Liver (tissue), 7 donors: ENCODE measurements at regions not wholly inside any gene's neighbourhood (a gene's known extent, or its start where the extent isn't known, plus 50 kb on each side); places are given as distances from the start of the nearest gene placed in this dataset.
"Not testable (repeated sequence)": the region's sequence is repeated elsewhere in the genome, so short reads cannot be mapped to it uniquely, and the experiment has no call there.

Source experiments
- DNase-seq: peaks from one replicate; pipeline ENCODE4 v3.0.0-alpha.2; 2017; ENCODE audit warnings: low spot score
- H3K27ac ChIP-seq, 2 donors: one replicate each; pipeline ENCODE4 v1.7.0; 2013; ENCODE audit warnings: inconsistent platforms in 2 of 2, low read length in 2 of 2, control low read depth in 1 of 2, low read depth in 1 of 2, mild to moderate bottlenecking in 1 of 2
- H3K27me3 ChIP-seq, 4 donors: one replicate each; pipeline versions ENCODE4 v1.6.1 to v1.7.0; 2013; ENCODE audit warnings: low read length in 3 of 4, inconsistent platforms in 1 of 4, mild to moderate bottlenecking in 1 of 4, moderate library complexity in 1 of 4; ENCODE audit not compliant: control insufficient read depth in 4 of 4, insufficient read depth in 4 of 4
- H3K36me3 ChIP-seq, 4 donors: one replicate each; pipeline versions ENCODE4 v1.6.1 to v1.7.0; 2013; ENCODE audit warnings: low read length in 3 of 4, mild to moderate bottlenecking in 3 of 4, low read depth in 1 of 4, moderate library complexity in 1 of 4; ENCODE audit not compliant: control insufficient read depth in 4 of 4, insufficient read depth in 3 of 4
- H3K4me1 ChIP-seq, 4 donors: one replicate each; pipeline versions ENCODE4 v1.6.1 to v1.7.0; 2013; ENCODE audit warnings: low read length in 3 of 4, mild to moderate bottlenecking in 3 of 4, moderate library complexity in 1 of 4; ENCODE audit not compliant: control insufficient read depth in 4 of 4, insufficient read depth in 4 of 4
- H3K4me3 ChIP-seq, 3 donors: one replicate each; pipeline versions ENCODE4 v1.6.1 to v1.7.0; 2013; ENCODE audit warnings: low read length in 3 of 3, control low read depth in 1 of 3, low read depth in 1 of 3, mild to moderate bottlenecking in 1 of 3
- H3K9ac ChIP-seq, 2 donors: one replicate each; pipeline ENCODE4 v1.7.0; 2013; ENCODE audit warnings: low read length in 2 of 2, mild to moderate bottlenecking in 2 of 2, moderate library complexity in 2 of 2, control low read depth in 1 of 2, low read depth in 1 of 2
- H3K9me3 ChIP-seq, 4 donors: one replicate each; pipeline versions ENCODE4 v1.6.1 to v1.7.0; 2013; ENCODE audit warnings: low read length in 3 of 4; ENCODE audit not compliant: control insufficient read depth in 4 of 4
- FOXA1 ChIP-seq: IDR thresholded peaks from 2 replicates; pipeline ENCODE4 v1.6.1; 2016; ENCODE audit warnings: antibody characterized with exemption
- GABPA ChIP-seq, 2 donors: IDR thresholded peaks in 1 of 2; conservative IDR thresholded peaks in 1 of 2; 2 replicates each; pipeline ENCODE4 v1.6.1; 2016; ENCODE audit warnings: antibody characterized with exemption in 2 of 2, mild to moderate bottlenecking in 1 of 2, moderate library complexity in 1 of 2
- HNF4A ChIP-seq, 2 donors: conservative IDR thresholded peaks; 2 replicates each; pipeline ENCODE4 v1.6.1; 2016; ENCODE audit warnings: antibody characterized with exemption in 2 of 2, mild to moderate bottlenecking in 2 of 2
- HNF4G ChIP-seq: IDR thresholded peaks from 2 replicates; pipeline ENCODE4 v1.6.1; 2016; ENCODE audit warnings: antibody characterized with exemption
- JUND ChIP-seq, 2 donors: IDR thresholded peaks; 2 replicates each; pipeline ENCODE4 v1.6.1; 2016; ENCODE audit warnings: antibody characterized with exemption in 2 of 2
- NR2F2 ChIP-seq: IDR thresholded peaks from 2 replicates; pipeline ENCODE4 v1.6.1; 2016; ENCODE audit warnings: antibody characterized with exemption
- RAD21 ChIP-seq, 2 donors: IDR thresholded peaks; 2 replicates each; pipeline ENCODE4 v1.6.1; 2016; ENCODE audit warnings: antibody characterized with exemption in 2 of 2, mild to moderate bottlenecking in 2 of 2
- RXRA ChIP-seq, 2 donors: IDR thresholded peaks; 2 replicates each; pipeline ENCODE4 v1.6.1; 2017 to 2018; ENCODE audit warnings: antibody characterized with exemption in 2 of 2, mild to moderate bottlenecking in 1 of 2
- TAF1 ChIP-seq: conservative IDR thresholded peaks from 2 replicates; pipeline ENCODE4 v1.6.1; 2016; ENCODE audit warnings: antibody characterized with exemption, mild to moderate bottlenecking
- YY1 ChIP-seq: IDR thresholded peaks from 2 replicates; pipeline ENCODE4 v1.6.1; 2016; ENCODE audit warnings: antibody characterized with exemption, mild to moderate bottlenecking
- WGBS: extraction: QIAGEN DNeasy Blood & Tissue Kit; methylation state at CpG from one replicate; pipeline ENCODE4 v1.1.7; 2013; 5-methylcytosine and 5-hydroxymethylcytosine counted together
- TF ChIP-seq, protein P1 (sequence below): IDR thresholded peaks from 2 replicates; pipeline ENCODE4 v1.6.1; 2016; ENCODE audit warnings: antibody characterized with exemption
- TF ChIP-seq, protein P2 (sequence below): IDR thresholded peaks from 2 replicates; pipeline ENCODE4 v1.6.1; 2016; ENCODE audit warnings: antibody characterized with exemption
- TF ChIP-seq, protein P3 (sequence below): IDR thresholded peaks from 2 replicates; pipeline ENCODE4 v1.6.1; 2016; ENCODE audit warnings: antibody characterized with exemption, mild to moderate bottlenecking
- donor health status: healthy.
- donor health status: healthy.
- donor health status: healthy.
- donor health status: healthy.

DNA sequence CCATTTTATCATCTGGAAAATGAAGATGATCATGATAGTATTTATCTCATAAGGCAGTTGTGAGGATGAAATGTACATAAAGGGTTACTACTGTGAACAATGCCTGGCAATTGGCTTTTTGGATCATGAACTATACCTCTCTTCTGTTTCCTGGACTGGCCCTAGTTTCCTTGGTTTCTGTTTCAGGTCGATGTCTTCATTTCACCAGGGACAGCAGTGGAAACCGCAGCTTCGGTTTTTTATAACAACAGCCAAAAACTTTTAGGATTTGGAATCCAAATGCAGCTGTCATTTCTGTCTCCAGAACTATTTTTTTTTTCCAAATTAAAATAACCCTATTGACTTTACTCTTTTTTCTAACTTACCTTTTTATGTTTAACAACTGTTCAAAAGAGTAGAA is 425.1 kb downstream of the RND3 start:
- no peak for DNase-seq
- no peaks in the 10 kb centered on the region for H3K4me1 ChIP-seq
- no peak overlapping the region for H3K27ac ChIP-seq
- TF ChIP-seq RXRA (IDR thresholded peaks at IDR 0.05) = no peak
- TF ChIP-seq, protein P1, sequence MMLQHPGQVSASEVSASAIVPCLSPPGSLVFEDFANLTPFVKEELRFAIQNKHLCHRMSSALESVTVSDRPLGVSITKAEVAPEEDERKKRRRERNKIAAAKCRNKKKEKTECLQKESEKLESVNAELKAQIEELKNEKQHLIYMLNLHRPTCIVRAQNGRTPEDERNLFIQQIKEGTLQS = no peak
- TF ChIP-seq FOXA1 = no peak
- TF ChIP-seq HNF4G = no peak
- TF ChIP-seq GABPA (IDR thresholded peaks at IDR 0.05 in 1 of 2, conservative IDR thresholded peaks at IDR 0.05 in 1 of 2) = no peak
- TF ChIP-seq, protein P2, sequence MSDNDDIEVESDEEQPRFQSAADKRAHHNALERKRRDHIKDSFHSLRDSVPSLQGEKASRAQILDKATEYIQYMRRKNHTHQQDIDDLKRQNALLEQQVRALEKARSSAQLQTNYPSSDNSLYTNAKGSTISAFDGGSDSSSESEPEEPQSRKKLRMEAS = no peak
- no peak for TF ChIP-seq RAD21 (IDR thresholded peaks at IDR 0.05)
- no peaks in the 10 kb centered on the region for H3K27me3 ChIP-seq
- H3K36me3 ChIP-seq = no peaks in the 10 kb centered on the region
- 74% methylated on average over 3 of the region's 3 CpGs for WGBS
- H3K4me3 ChIP-seq = no peak overlapping the region
- no peaks in the 10 kb centered on the region for H3K9me3 ChIP-seq
- H3K9ac ChIP-seq = no peak overlapping the region

DNA sequence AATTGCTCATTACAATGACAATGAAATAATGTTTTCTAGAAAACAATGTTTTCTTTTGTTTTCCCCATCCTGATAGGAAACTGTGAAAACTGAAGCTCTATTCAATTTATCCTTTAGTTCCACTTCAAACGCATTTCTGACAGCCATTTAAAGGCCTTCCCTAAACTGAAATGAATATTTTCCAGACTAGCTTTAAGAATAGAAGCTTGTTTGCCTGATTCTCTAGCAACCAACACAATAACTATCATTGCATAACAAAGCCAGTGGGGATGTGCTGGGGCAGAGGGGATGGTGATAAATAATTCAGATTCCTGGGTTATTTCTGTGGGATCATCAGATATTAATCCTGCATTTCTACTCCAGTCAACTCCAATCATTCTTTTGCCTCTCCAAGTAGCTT is 427.1 kb downstream of the RND3 start:
- no peak overlapping the region for H3K4me3 ChIP-seq
- no peaks in the 10 kb centered on the region for H3K36me3 ChIP-seq
- H3K9me3 ChIP-seq = no peaks in the 10 kb centered on the region
- no peak for TF ChIP-seq YY1
- TF ChIP-seq, protein P3, sequence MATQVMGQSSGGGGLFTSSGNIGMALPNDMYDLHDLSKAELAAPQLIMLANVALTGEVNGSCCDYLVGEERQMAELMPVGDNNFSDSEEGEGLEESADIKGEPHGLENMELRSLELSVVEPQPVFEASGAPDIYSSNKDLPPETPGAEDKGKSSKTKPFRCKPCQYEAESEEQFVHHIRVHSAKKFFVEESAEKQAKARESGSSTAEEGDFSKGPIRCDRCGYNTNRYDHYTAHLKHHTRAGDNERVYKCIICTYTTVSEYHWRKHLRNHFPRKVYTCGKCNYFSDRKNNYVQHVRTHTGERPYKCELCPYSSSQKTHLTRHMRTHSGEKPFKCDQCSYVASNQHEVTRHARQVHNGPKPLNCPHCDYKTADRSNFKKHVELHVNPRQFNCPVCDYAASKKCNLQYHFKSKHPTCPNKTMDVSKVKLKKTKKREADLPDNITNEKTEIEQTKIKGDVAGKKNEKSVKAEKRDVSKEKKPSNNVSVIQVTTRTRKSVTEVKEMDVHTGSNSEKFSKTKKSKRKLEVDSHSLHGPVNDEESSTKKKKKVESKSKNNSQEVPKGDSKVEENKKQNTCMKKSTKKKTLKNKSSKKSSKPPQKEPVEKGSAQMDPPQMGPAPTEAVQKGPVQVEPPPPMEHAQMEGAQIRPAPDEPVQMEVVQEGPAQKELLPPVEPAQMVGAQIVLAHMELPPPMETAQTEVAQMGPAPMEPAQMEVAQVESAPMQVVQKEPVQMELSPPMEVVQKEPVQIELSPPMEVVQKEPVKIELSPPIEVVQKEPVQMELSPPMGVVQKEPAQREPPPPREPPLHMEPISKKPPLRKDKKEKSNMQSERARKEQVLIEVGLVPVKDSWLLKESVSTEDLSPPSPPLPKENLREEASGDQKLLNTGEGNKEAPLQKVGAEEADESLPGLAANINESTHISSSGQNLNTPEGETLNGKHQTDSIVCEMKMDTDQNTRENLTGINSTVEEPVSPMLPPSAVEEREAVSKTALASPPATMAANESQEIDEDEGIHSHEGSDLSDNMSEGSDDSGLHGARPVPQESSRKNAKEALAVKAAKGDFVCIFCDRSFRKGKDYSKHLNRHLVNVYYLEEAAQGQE = no peak
- TF ChIP-seq HNF4G = no peak
- no peak for TF ChIP-seq HNF4A (conservative IDR thresholded peaks at IDR 0.05)
- no peak for TF ChIP-seq JUND (IDR thresholded peaks at IDR 0.05)
- TF ChIP-seq RAD21 (IDR thresholded peaks at IDR 0.05) = no peak
- TF ChIP-seq TAF1 = no peak
- TF ChIP-seq, protein P1 = no peak
- TF ChIP-seq NR2F2 = no peak
- no peak for DNase-seq
- H3K27me3 ChIP-seq = no peaks in the 10 kb centered on the region
- no peak overlapping the region for H3K9ac ChIP-seq
- no peaks in the 10 kb centered on the region for H3K4me1 ChIP-seq
- H3K27ac ChIP-seq = no peak overlapping the region
- WGBS = 72% methylated on average over 1 of the region's 1 CpG

DNA sequence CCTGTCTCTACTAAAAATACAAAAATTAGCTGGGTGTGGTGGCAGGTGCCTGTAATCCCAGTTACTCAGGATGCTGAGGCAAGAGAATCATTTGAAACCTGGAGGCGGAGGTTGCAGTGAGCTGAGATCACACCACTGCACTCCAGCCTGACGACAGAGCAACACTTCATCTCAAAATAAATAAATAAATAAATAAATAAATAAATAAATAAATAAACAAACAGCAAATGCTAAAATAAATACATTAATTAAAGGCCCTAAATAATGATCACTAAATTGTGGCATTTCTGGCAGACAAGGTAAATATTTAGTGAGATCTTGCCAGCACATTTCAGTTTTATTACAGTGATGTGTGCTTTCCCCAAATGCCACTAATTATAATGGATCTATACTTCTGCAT is 427.8 kb downstream of the RND3 start:
- H3K36me3 ChIP-seq, H3K4me1 ChIP-seq, H3K9ac ChIP-seq, H3K27me3 ChIP-seq, H3K27ac ChIP-seq, H3K9me3 ChIP-seq, H3K4me3 ChIP-seq, DNase-seq: not testable (repeated sequence)
- WGBS = 95% methylated on average over 2 of the region's 2 CpGs
